ENCODE measurements at regions not wholly inside any gene's neighbourhood (a gene's known extent, or its start where the extent isn't known, plus 50 kb on each side); places are given as distances from the start of the nearest gene placed in this dataset.
"Not testable (repeated sequence)": the region's sequence is repeated elsewhere in the genome, so short reads cannot be mapped to it uniquely, and the experiment has no call there.

- no peak for DNase-seq
Observed at GRCh38 chr15:38073178-38073946, 138.9 kb downstream of the TMCO5A start.

DNA sequence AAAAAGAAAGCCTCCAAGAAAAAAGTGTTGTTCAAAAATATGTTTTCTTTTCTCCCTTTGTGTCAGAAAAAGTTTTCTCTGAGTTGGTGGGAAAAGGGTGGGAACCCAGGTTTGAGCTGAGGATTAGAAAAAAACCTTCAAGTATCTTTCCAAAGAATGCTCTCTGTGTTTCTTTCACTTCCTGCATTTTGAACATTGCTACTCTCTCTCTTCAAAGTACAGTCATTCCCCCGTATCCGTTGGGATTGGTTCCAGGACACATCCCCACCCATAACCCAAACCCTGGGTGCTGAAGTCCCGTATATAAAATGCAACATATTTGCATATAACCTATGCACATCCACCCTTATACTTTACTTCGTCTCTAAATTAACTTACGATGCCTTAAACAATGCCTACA lies 139.6 kb downstream of the TMCO5A start:
- DNase-seq = no peak

DNA sequence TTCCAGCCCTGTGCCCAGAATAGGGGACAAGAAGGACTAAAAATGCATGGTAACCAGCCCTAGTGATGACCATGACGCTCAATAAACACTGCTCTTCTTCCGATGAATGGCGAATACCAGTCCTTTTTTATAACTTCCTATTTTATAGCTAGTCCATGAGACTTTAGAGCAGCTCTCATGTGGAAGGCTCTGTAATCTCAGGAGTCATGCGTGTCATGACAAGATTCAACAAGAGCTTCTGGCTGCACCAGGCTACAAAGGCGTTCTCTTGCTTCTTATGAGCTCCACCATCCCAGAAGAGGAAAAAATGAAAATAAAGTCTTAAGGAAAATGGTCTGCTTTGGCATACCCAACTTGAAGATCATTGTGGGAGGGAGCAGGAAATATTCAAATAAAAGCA lies 141.0 kb downstream of the TMCO5A start:
- DNase-seq = no peak

- no peak for DNase-seq
Observed at GRCh38 chr15:38076786-38077185, 142.3 kb downstream of the TMCO5A start.

- DNase-seq = no peak
Observed at GRCh38 chr15:38079236-38079635, 144.8 kb downstream of the TMCO5A start.

- DNase-seq = no peak
Observed at GRCh38 chr15:38080651-38081275, 146.3 kb downstream of the TMCO5A start.

- no peak for DNase-seq
Observed at GRCh38 chr15:38084289-38084688, 149.8 kb downstream of the TMCO5A start.

GRCh38 chr15:38085114-38085513 lies 150.7 kb downstream of the TMCO5A start:
- DNase-seq = no peak

GRCh38 chr15:38085931-38086568 lies 151.6 kb downstream of the TMCO5A start:
- DNase-seq = no peak

GRCh38 chr15:38086611-38087010 lies 152.2 kb downstream of the TMCO5A start:
- no peak for DNase-seq

DNA sequence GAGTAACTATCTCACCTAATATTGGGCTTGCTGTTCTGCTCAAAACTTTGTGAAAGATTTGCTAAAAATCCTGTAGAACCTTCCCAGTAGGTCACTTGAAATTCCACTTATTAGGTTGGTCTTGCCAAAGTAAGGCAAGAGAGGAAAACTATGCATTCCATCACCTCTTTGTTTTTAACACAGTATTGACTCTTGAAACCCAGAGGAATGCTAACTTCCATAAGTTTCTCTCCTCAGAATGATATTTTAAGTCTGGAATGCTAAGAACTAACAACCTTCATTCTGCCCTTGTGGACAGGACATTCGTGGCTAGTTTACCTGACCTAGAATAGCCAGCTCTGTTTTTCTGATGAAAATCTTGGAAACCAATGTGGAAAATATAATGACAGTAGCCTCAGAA lies 154.5 kb downstream of the TMCO5A start:
- DNase-seq = no peak

DNA sequence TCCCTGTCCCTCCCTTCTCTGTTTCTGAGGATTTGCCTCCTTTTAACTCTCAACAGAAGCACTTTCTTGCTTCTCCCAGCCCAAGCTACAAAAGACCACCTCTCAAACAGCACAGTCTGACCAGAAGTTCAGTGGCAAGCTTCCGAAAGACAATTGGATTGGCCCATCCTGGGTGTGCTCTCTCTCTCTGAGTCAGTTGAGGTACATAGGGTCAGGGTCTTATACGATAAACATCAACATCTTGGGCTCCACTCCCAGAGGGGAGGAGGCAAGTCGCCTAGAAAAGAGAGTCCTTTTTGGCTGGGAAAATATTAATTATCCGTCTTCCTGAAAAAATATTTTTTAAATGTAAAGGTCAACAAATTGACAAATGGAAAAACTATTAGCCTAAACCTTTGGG lies 155.8 kb downstream of the TMCO5A start:
- no peak for DNase-seq

DNA sequence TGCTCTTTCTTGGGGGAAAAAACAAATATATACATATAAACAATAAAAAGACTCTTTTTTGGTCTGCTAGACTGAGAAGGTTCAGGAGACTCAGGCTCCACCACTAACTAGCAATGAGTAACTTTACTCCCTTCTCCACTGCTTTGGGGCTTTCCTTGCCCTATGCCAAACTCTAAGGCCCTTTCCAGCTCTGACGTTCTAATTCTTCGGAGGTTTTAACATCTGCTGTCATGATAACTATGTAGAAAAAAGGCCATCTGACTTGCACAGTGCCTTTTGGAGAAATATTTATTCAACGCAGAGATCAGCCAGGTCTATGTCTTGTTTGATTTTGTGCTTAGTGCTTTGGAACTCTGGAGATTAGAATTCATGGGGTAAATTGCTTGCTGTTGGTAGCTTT lies 156.2 kb downstream of the TMCO5A start:
- no peak for DNase-seq

- no peak for DNase-seq
Observed at GRCh38 chr15:38091078-38091645, 156.7 kb downstream of the TMCO5A start.

- DNase-seq = no peak
Observed at GRCh38 chr15:38093931-38094330, 158.7 kb upstream of the SPRED1 start.

DNA sequence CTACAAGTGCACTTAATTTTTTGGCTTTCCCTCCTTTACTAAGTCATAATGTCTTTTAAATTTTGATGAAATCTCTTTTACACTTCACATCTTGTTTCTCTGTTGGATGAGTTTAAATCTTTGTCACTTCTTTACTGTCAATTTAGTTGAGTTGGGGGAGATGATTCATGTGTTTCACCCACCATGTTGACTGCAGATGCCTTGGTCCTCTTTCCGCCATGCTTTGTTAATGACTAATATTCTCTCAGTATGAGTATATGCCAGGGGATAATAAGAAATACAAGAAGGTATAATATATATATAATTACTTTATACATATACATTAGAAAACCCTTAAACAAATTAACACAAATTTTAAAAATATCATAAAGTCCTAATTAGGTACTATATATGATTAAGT lies 149.7 kb upstream of the SPRED1 start:
- no peak for DNase-seq

DNA sequence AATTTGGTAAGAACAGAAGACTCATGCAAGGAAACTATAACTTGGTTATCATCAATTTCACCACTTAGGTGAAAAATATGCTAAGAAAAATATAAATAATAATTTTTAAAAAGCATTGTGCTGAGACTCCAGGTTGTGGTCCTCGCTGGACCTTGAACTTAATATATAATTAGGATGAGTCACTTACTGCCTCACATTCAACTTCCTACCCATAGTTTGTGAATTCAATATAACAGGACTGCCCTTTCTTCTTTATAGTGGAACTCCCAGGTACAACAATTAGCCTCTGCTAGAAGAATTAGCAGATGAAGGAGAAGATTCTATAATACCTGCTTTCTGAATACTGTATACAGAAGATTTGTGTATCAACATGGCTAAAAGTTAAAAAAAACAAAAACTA lies 149.1 kb upstream of the SPRED1 start:
- no peak for DNase-seq

DNA sequence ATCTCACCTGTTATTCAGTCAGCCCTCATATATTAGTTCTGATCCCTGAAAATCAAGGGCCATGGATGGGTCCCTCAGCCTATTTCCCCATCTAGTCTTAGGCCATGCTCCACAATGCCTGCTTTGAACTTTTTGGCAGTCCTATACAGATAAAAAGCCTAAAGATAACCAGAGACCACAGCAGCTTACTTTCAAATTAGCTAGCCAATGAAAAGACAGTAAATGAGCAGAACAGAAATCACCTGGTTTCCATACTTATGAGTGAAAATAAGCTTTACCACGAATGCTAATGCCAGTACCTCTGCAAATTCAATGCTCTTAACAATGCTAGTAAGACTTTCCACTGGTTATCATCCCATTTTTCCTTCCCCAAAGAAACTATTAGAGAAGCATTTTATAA lies 141.6 kb upstream of the SPRED1 start:
- DNase-seq = no peak

DNA sequence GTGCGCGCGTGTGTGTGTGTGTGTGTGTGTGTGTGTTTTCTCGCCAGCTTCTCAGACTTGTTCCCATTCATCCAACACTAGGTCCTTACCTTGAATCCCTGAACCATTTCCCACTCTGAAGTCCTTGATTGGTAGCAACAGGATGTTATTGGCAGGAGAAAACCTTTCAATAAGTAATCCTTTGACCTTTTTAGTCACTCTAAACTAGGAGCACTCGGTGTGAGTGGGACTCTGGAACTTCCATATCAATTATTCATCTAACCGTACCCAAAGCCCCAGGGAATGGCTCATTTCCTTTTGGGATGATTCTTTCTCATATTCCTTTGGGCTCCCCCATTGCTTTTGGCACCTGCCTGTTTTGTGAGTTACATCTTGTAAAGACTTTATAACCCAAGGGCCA lies 140.2 kb upstream of the SPRED1 start:
- DNase-seq = no peak

GRCh38 chr15:38115121-38115520 lies 137.5 kb upstream of the SPRED1 start:
- DNase-seq = no peak

GRCh38 chr15:38117781-38118180 lies 134.9 kb upstream of the SPRED1 start:
- no peak for DNase-seq

DNA sequence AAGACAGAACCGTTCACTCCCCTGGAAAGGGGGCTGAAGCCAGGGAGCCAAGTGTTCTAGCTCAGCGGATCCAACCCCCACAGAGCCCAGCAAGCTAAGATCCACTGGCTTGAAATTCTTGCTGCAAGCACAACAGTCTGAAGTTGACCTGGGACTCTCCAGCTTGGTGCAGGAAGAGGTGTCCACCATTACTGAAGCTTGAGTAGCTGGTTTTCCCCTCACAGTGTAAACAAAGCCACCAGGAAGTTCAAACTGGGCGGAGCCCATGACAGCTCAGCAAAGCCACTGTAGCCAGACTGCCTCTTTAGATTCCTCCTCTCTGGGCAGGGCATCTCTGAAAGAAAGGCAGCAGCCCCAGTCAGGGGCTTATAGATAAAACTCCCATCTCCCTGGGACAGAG lies 132.8 kb upstream of the SPRED1 start:
- DNase-seq = not testable (repeated sequence)

DNA sequence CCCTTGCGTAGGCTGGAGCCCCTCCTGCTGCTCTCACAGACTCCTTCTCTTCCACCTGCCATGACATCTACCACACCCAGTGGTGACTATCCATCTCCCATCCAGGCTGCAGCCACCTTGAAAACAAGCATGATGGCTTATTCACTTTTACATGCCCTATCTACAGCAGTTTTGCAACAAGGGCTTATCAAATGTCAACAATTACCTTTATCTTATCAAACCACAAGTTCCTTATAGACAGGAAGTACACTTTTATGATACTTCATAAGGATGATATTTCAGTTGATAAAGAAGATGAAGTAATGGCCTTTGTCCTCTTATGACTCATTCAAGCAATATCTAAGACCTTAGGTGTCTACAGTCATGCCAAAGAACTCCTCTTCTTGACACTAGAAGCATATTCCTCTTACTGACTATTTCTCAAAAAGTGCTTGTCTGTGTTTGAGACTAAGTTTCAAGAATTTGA lies 125.3 kb upstream of the SPRED1 start:
- no peak for DNase-seq

- no peak for DNase-seq
Observed at GRCh38 chr15:38128341-38128781, 124.3 kb upstream of the SPRED1 start.

Data from NCI-H1092 treated with DMSO at 0.1 percent for 48 hours (cell line).